Left lobe of liver (tissue), 2 donors: ENCODE measurements at regions not wholly inside any gene's neighbourhood (a gene's known extent, or its start where the extent isn't known, plus 50 kb on each side); places are given as distances from the start of the nearest gene placed in this dataset.
A peak's percentile ranks its signal among the peaks of the same experiment; 100 is the strongest.

Source experiments
- ATAC-seq: fragments of 200-7000 bp; cut with Tn5 transposase; one replicate; pipeline ENCODE4 v1.9.1; 2020; ENCODE audit warnings: mild to moderate bottlenecking, moderate library complexity
- DNase-seq: peaks from one replicate; pipeline ENCODE4 v3.0.0-alpha.2; 2020; ENCODE audit warnings: low spot score
- donor health status: DM: no; HTN: no; CAD: no; lungs with moderate emphysema.
- donor health status: DM: no; HTN: yes; CAD: no.

GRCh38 chr4:116872941-116873340 lies 212.4 kb downstream of the TRAM1L1 start:
- ATAC-seq (no peak), DNase-seq (no peak)

- DNase-seq (no peak), ATAC-seq (no peak)
These were observed 213.1 kb downstream of the TRAM1L1 start for GRCh38 chr4:116872308-116872707.

- no peak for DNase-seq
These were observed 214.7 kb downstream of the TRAM1L1 start for GRCh38 chr4:116870686-116871085.

GRCh38 chr4:116866106-116866505 lies 219.3 kb downstream of the TRAM1L1 start:
- DNase-seq, result no peak
- ATAC-seq, result no peak

More at GRCh38 chr4:116870686-116871085, 214.7 kb downstream of the TRAM1L1 start:
- ATAC-seq, result no peak

- DNase-seq (no peak), ATAC-seq (peak; percentile 98)
These were observed 222.8 kb downstream of the TRAM1L1 start for GRCh38 chr4:116862592-116862991.

- DNase-seq (no peak), ATAC-seq (peak; percentile 62)
These were observed 224.5 kb downstream of the TRAM1L1 start for GRCh38 chr4:116860891-116861290.

- peak; percentile 75 for ATAC-seq
- DNase-seq, result no peak
These were observed 235.8 kb downstream of the TRAM1L1 start for GRCh38 chr4:116849620-116850019.

- ATAC-seq (no peak), DNase-seq (no peak)
These were observed 237.8 kb downstream of the TRAM1L1 start for GRCh38 chr4:116847616-116848015.

GRCh38 chr4:116839826-116840225 lies 245.6 kb downstream of the TRAM1L1 start:
- no peak for ATAC-seq
- no peak for DNase-seq

GRCh38 chr4:116838609-116839008 lies 246.8 kb downstream of the TRAM1L1 start:
- ATAC-seq (no peak), DNase-seq (no peak)

GRCh38 chr4:116829187-116829586 lies 256.2 kb downstream of the TRAM1L1 start:
- no peak for DNase-seq
- no peak for ATAC-seq

- no peak for DNase-seq
- no peak for ATAC-seq
These were observed 261.2 kb downstream of the TRAM1L1 start for GRCh38 chr4:116824172-116824571.

GRCh38 chr4:116811730-116812129 lies 273.6 kb downstream of the TRAM1L1 start:
- ATAC-seq, result no peak

GRCh38 chr4:116796022-116796421 lies 289.4 kb downstream of the TRAM1L1 start:
- no peak for ATAC-seq

More at GRCh38 chr4:116811730-116812129, 273.6 kb downstream of the TRAM1L1 start:
- no peak for DNase-seq

GRCh38 chr4:116788723-116789122 lies 296.7 kb downstream of the TRAM1L1 start:
- DNase-seq, result no peak
- no peak for ATAC-seq

More at GRCh38 chr4:116796022-116796421, 289.4 kb downstream of the TRAM1L1 start:
- no peak for DNase-seq

GRCh38 chr4:116755051-116755450 lies 330.3 kb downstream of the TRAM1L1 start:
- ATAC-seq (no peak), DNase-seq (no peak)

- ATAC-seq (no peak), DNase-seq (no peak)
These were observed 333.3 kb downstream of the TRAM1L1 start for GRCh38 chr4:116752027-116752426.

GRCh38 chr4:116736756-116737155 lies 348.6 kb downstream of the TRAM1L1 start:
- ATAC-seq (no peak), DNase-seq (no peak)

- ATAC-seq, result no peak
These were observed 351.2 kb downstream of the TRAM1L1 start for GRCh38 chr4:116734178-116734577.

GRCh38 chr4:116733370-116733769 lies 352.0 kb downstream of the TRAM1L1 start:
- DNase-seq (no peak), ATAC-seq (no peak)

More at GRCh38 chr4:116734178-116734577, 351.2 kb downstream of the TRAM1L1 start:
- DNase-seq, result no peak

GRCh38 chr4:116726523-116726922 lies 358.9 kb downstream of the TRAM1L1 start:
- ATAC-seq, result no peak
- no peak for DNase-seq

- DNase-seq (no peak), ATAC-seq (no peak)
These were observed 361.1 kb downstream of the TRAM1L1 start for GRCh38 chr4:116724249-116724648.

- DNase-seq (no peak), ATAC-seq (no peak)
These were observed 379.9 kb downstream of the TRAM1L1 start for GRCh38 chr4:116705466-116705865.

- ATAC-seq, result peak; percentile 84
These were observed 382.4 kb downstream of the TRAM1L1 start for GRCh38 chr4:116702949-116703348.

More at GRCh38 chr4:116702949-116703348, 382.4 kb downstream of the TRAM1L1 start:
- no peak for DNase-seq
